GM18505 (cell line): ENCODE measurements at regions not wholly inside any gene's neighbourhood (a gene's known extent, or its start where the extent isn't known, plus 50 kb on each side); places are given as distances from the start of the nearest gene placed in this dataset.

Source experiments
- ATAC-seq: cut with Tn5 transposase; IDR thresholded peaks from one replicate; pipeline ENCODE4 v1.9.1; 2021; ENCODE audit not compliant: unreplicated experiment
- POLR2A ChIP-seq: IDR thresholded peaks from 4 replicates; pipeline ENCODE4 v1.6.1; 2011; ENCODE audit warnings: borderline replicate concordance; ENCODE audit not compliant: insufficient read depth, insufficient read length; ENCODE audit errors: extremely low read depth

GRCh38 chr11:14593671-14594070 lies 49.9 kb upstream of the PDE3B start:
- ATAC-seq, result no peak
- no peak for TF ChIP-seq POLR2A
